ENCODE measurements at regions not wholly inside any gene's neighbourhood (a gene's known extent, or its start where the extent isn't known, plus 50 kb on each side); places are given as distances from the start of the nearest gene placed in this dataset.
A peak's percentile ranks its signal among the peaks of the same experiment; 100 is the strongest.

- no peak for TF ChIP-seq REST (IDR thresholded peaks at IDR 0.05)
- TF ChIP-seq ZBTB33 (IDR thresholded peaks at IDR 0.05), result no peak
- no peak for TF ChIP-seq GABPA (IDR thresholded peaks at IDR 0.05 in 1 of 2, conservative IDR thresholded peaks at IDR 0.05 in 1 of 2)
- no peak for TF ChIP-seq RXRA (IDR thresholded peaks at IDR 0.05)
These were observed 684.5 kb upstream of the CT83 start (continued) for GRCh38 chrX:117147249-117147648.

GRCh38 chrX:117138070-117138469, 675.3 kb upstream of the CT83 start:
- no peaks in the 10 kb centered on the region for H3K36me3 ChIP-seq (ENCODE audit: control insufficient read depth in 4 of 4, insufficient read depth in 3 of 4, low read depth in 1 of 4, low read length in 3 of 4)
- WGBS, result 32% methylated on average over 2 of the region's 2 CpGs

More at GRCh38 chrX:117138070-117138469, 675.3 kb upstream of the CT83 start:
- H3K27ac ChIP-seq (ENCODE audit: low read depth in 1 of 2, low read length in 2 of 2), result no peak overlapping the region
- no peak for DNase-seq (ENCODE audit: low spot score)
- H3K4me1 ChIP-seq (ENCODE audit: control insufficient read depth in 4 of 4, insufficient read depth in 4 of 4, low read length in 3 of 4), result peaks cover 0 to 11% (median 3%) of the 10 kb centered on the region in 4 donors
- TF ChIP-seq NR2F2 (IDR thresholded peaks at IDR 0.05), result no peak
- no peak for TF ChIP-seq REST (IDR thresholded peaks at IDR 0.05)
- peak; percentile 55 for TF ChIP-seq FOXA1 (IDR thresholded peaks at IDR 0.05)
- TF ChIP-seq YY1 (IDR thresholded peaks at IDR 0.05), result peak; percentile 40
- peak; percentile 20 to 42 for TF ChIP-seq RAD21 (IDR thresholded peaks at IDR 0.05)
- peak; percentile 99 to 100 for TF ChIP-seq HNF4A (conservative IDR thresholded peaks at IDR 0.05)
- TF ChIP-seq HNF4G (IDR thresholded peaks at IDR 0.05), result peak; percentile 97
- peak; percentile 94 to 98 for TF ChIP-seq JUND (IDR thresholded peaks at IDR 0.05)
- no peak for TF ChIP-seq TAF1 (conservative IDR thresholded peaks at IDR 0.05)
- peak; percentile 67 for TF ChIP-seq FOXA2 (IDR thresholded peaks at IDR 0.05)
- TF ChIP-seq MAX (IDR thresholded peaks at IDR 0.05), result peak; percentile 47
- TF ChIP-seq EGR1 (IDR thresholded peaks at IDR 0.05; ENCODE audit: low read depth in 2 of 2), result peak in 1 of 2 donors; percentile 90
- no peak for TF ChIP-seq GABPA (IDR thresholded peaks at IDR 0.05 in 1 of 2, conservative IDR thresholded peaks at IDR 0.05 in 1 of 2)
- TF ChIP-seq ZBTB33 (IDR thresholded peaks at IDR 0.05), result peak; percentile 43
- no peak for TF ChIP-seq CTCF (IDR thresholded peaks at IDR 0.05; ENCODE audit: low read depth, low read length, missing input control)
- peak; percentile 84 for TF ChIP-seq SP1 (IDR thresholded peaks at IDR 0.05)
- TF ChIP-seq RXRA (IDR thresholded peaks at IDR 0.05), result peak; percentile 78 to 81
- peak; percentile 83 for TF ChIP-seq ATF3 (IDR thresholded peaks at IDR 0.05)
- H3K4me3 ChIP-seq (ENCODE audit: low read depth in 1 of 3, low read length in 3 of 3), result no peak overlapping the region
- no peaks in the 10 kb centered on the region for H3K27me3 ChIP-seq (ENCODE audit: control insufficient read depth in 4 of 4, insufficient read depth in 4 of 4, low read length in 3 of 4)
- no peak overlapping the region for H3K9ac ChIP-seq (ENCODE audit: low read depth in 1 of 2, low read length in 2 of 2)
- no peaks in the 10 kb centered on the region for H3K9me3 ChIP-seq (ENCODE audit: control insufficient read depth in 4 of 4, low read length in 3 of 4)
